K562 (cell line): ENCODE measurements at regions not wholly inside any gene's neighbourhood (a gene's known extent, or its start where the extent isn't known, plus 50 kb on each side); places are given as distances from the start of the nearest gene placed in this dataset.

Experiments used
- ATAC-seq: fragments of 200-7000 bp; cut with Tn5 transposase; 3 replicates; pipeline ENCODE4 v1.9.1; 2020; ENCODE audit warnings: moderate library complexity
- BruUV-seq: library from RNA; stranded (reverse); fragments of 400-500 nt; replicated peaks from 2 replicates; lab custom pipeline; 2021; lab: Mats Ljungman, UMichigan
- CTCF ChIA-PET: fragments of 300-600 bp; formaldehyde crosslinking; extraction: SDS; loops from one replicate; lab custom pipeline; 2021; ENCODE audit warnings: low intra/inter-chr PET ratio; lab: Yijun Ruan, JAX
- POLR2A ChIA-PET: fragments of 300-600, 350-650 bp; sonication (Branson Sonifier 250); formaldehyde crosslinking; extraction: SDS; loops from one replicate; lab custom pipeline; 2021; ENCODE audit warnings: antibody characterized with exemption, inconsistent platforms; lab: Yijun Ruan, JAX
- DNase-seq, 4 experiments: peaks; one replicate each; pipeline versions ENCODE4 v3.0.0 to v3.0.0-alpha.2; 2011 to 2018; ENCODE audit warnings: low spot score in 3 of 4, mixed read lengths in 3 of 4; ENCODE audit errors: extremely low read depth in 1 of 4
- FAIRE-seq: peaks from 2 replicates; lab custom pipeline; 2011; peaks lifted over from hg19 to GRCh38; lab: Jason Lieb, UNC
- H2AFZ ChIP-seq: 2 replicates; pipeline ENCODE4 v1.6.0; 2011; ENCODE audit warnings: low read depth, low read length, control low read depth, inconsistent platforms
- H3K27ac ChIP-seq: fragments of 200-600 bp; 3 replicates; pipeline ENCODE4 v1.8.0; 2011; ENCODE audit warnings: low read depth, mild to moderate bottlenecking, control low read depth, inconsistent platforms, low read length, moderate library complexity, mixed read lengths; ENCODE audit errors: extremely low read depth
- H3K27me3 ChIP-seq, 2 experiments: fragments of 300-600 bp in 1 of 2; 2 replicates in 1 of 2; 3 replicates in 1 of 2; pipeline versions ENCODE4 v1.6.0 to v1.8.0; 2011; ENCODE audit warnings: inconsistent platforms in 2 of 2, low read length in 2 of 2, mild to moderate bottlenecking in 1 of 2, mixed read lengths in 1 of 2, moderate library complexity in 1 of 2; ENCODE audit not compliant: control insufficient read depth in 2 of 2, insufficient read depth in 2 of 2
- H3K36me3 ChIP-seq: fragments of 300-600 bp; 3 replicates; pipeline ENCODE4 v1.8.0; 2011; ENCODE audit warnings: mild to moderate bottlenecking, low read length, inconsistent platforms; ENCODE audit not compliant: control insufficient read depth, insufficient read depth
- H3K4me1 ChIP-seq, 2 experiments: fragments of 200-600 bp in 1 of 2; replicated peaks in 1 of 2; 2 replicates in 1 of 2; 3 replicates in 1 of 2; pipeline versions ENCODE4 v1.5.1 to v1.8.0; 2011; ENCODE audit warnings: inconsistent platforms in 2 of 2, low read length in 2 of 2, mild to moderate bottlenecking in 1 of 2, mixed read lengths in 1 of 2, moderate library complexity in 1 of 2; ENCODE audit not compliant: control insufficient read depth in 2 of 2, insufficient read depth in 2 of 2
- H3K4me2 ChIP-seq: 2 replicates; pipeline ENCODE4 v1.6.1; 2011; ENCODE audit warnings: low read length, control low read depth, inconsistent platforms, mixed read lengths; ENCODE audit not compliant: insufficient read depth
- H3K4me3 ChIP-seq: fragments of 200-600 bp; sonication (generic), shearing (Covaris generic); 2 replicates; pipeline ENCODE4 v1.5.1; 2016; ENCODE audit warnings: control low read depth, inconsistent platforms
- H3K79me2 ChIP-seq: fragments of 200-600 bp; 3 replicates; pipeline ENCODE4 v1.8.0; 2011; ENCODE audit warnings: low read length, inconsistent platforms; ENCODE audit not compliant: control insufficient read depth, insufficient read depth
- H3K9ac ChIP-seq, 2 experiments: 2 replicates each; pipeline versions ENCODE4 v1.6.0 to v1.6.1; 2011; ENCODE audit warnings: low read depth in 2 of 2, low read length in 2 of 2, control low read depth in 1 of 2, inconsistent platforms in 1 of 2, mild to moderate bottlenecking in 1 of 2, mixed read lengths in 1 of 2; ENCODE audit not compliant: insufficient read depth in 1 of 2
- H3K9me1 ChIP-seq: one replicate; pipeline ENCODE4 v1.6.0; 2011; ENCODE audit warnings: inconsistent platforms, mild to moderate bottlenecking, low read length, moderate library complexity; ENCODE audit not compliant: control insufficient read depth, insufficient read depth
- H3K9me3 ChIP-seq: replicated peaks from 2 replicates; pipeline ENCODE4 v1.5.1; 2011; ENCODE audit warnings: low read depth, low read length, inconsistent platforms; ENCODE audit not compliant: control insufficient read depth, insufficient read depth
- H4K20me1 ChIP-seq: replicated peaks from 2 replicates; pipeline ENCODE4 v1.6.1; 2011; ENCODE audit warnings: low read length, inconsistent platforms, mixed read lengths; ENCODE audit not compliant: control insufficient read depth, insufficient read depth
- ARID1B ChIP-seq: fragments of 450-650 bp; IDR thresholded peaks from 2 replicates; pipeline ENCODE4 v1.6.1; 2016; ENCODE audit warnings: antibody characterized with exemption, mild to moderate bottlenecking, inconsistent platforms
- ARID2 ChIP-seq: fragments of 450-650 bp; IDR thresholded peaks from 2 replicates; pipeline ENCODE4 v1.6.1; 2017; ENCODE audit warnings: antibody characterized with exemption, mild to moderate bottlenecking
- CBX2 ChIP-seq: fragments of 200-600 bp; sonication (generic); IDR thresholded peaks from one replicate; pipeline ENCODE4 v1.6.1; 2012; ENCODE audit warnings: mild to moderate bottlenecking, low read length, inconsistent platforms; ENCODE audit not compliant: insufficient read depth, poor library complexity, severe bottlenecking
- GABPB1 ChIP-seq: sonication (generic); formaldehyde crosslinking; IDR thresholded peaks from 2 replicates; pipeline ENCODE4 v1.8.0; 2022; ENCODE audit warnings: mild to moderate bottlenecking, missing genetic modification reagents
- GATAD2A ChIP-seq: fragments of 450-650 bp; IDR thresholded peaks from 2 replicates; pipeline ENCODE4 v1.6.1; 2017
- HMGXB4 ChIP-seq: sonication (generic); formaldehyde crosslinking; IDR thresholded peaks from 2 replicates; pipeline ENCODE4 v1.8.1; 2023; ENCODE audit warnings: mild to moderate bottlenecking, missing genetic modification reagents
- IRF2 ChIP-seq: sonication (generic); formaldehyde crosslinking; IDR thresholded peaks from 2 replicates; pipeline ENCODE4 v1.8.1; 2022; ENCODE audit warnings: mild to moderate bottlenecking, missing genetic modification reagents
- KAT2B ChIP-seq: IDR thresholded peaks from one replicate; pipeline ENCODE4 v1.6.1; 2012; ENCODE audit warnings: low read depth, mild to moderate bottlenecking, control low read depth, inconsistent platforms, low read length, moderate library complexity
- NCOR1 ChIP-seq: fragments of 450-650 bp; IDR thresholded peaks from 2 replicates; pipeline ENCODE4 v1.6.1; 2016; ENCODE audit warnings: mild to moderate bottlenecking, moderate library complexity
- NR3C1 ChIP-seq: sonication (generic); formaldehyde crosslinking; IDR thresholded peaks from 2 replicates; pipeline ENCODE4 v1.8.1; 2022; ENCODE audit warnings: missing genetic modification reagents
- SRSF3 ChIP-seq: fragments of 200-400 bp; formaldehyde crosslinking; IDR thresholded peaks from 2 replicates; pipeline ENCODE4 v1.6.1; 2016; ENCODE audit warnings: mild to moderate bottlenecking, low read length, moderate library complexity; ENCODE audit not compliant: insufficient read depth
- ZNF24 ChIP-seq: fragments of 450-650 bp; IDR thresholded peaks from 2 replicates; pipeline ENCODE4 v1.6.1; 2016
- ZNF57 ChIP-seq: fragments of 450-650 bp; formaldehyde crosslinking; IDR thresholded peaks from 2 replicates; pipeline ENCODE4 v1.4.0; 2020; ENCODE audit warnings: mild to moderate bottlenecking, moderate library complexity
- WGBS: fragments of 100-300 bp; shearing (Covaris generic); methylation state at CpG from one replicate; pipeline ENCODE4 v1.1.6; 2016; ENCODE audit warnings: low coverage, mixed read lengths; ENCODE audit not compliant: insufficient coverage; ENCODE audit errors: missing lambda C conversion rate; 5-methylcytosine and 5-hydroxymethylcytosine counted together
- in situ Hi-C: fragments of 300-500 bp; cut with MboI; formaldehyde crosslinking; loops from 4 replicates; pipeline ENCODE4 v1.15.0; 2018; ENCODE audit warnings: inconsistent platforms, mixed read lengths
- intact Hi-C: fragments of 100-400 bp; cut with micrococcal nuclease; formaldehyde crosslinking; loops from 2 replicates; pipeline ENCODE4 v1.14.2; 2022

GRCh38 chr3:197425485-197426120 lies 127.2 kb upstream of the DLG1 start:
- no peak for TF ChIP-seq KAT2B
- TF ChIP-seq ZNF24 = peak; percentile 89
- ChIA-PET CTCF (interaction anchor here (0.6 kb wide), 1 partner anchor 9 kb away, joined by 4 read pairs; no protein-coding TSS in a partner anchor), POLR2A (interaction anchor here (0.9 to 1.7 kb wide), 4 partner anchors 9 to 19 kb away, joined by 4 to 6 read pairs (median 4); no protein-coding TSS in a partner anchor)
- no peak for DNase-seq
- H3K4me2 ChIP-seq = no peak overlapping the region
- H3K79me2 ChIP-seq = no peaks in the 10 kb centered on the region
- H3K36me3 ChIP-seq = no peaks in the 10 kb centered on the region
- H3K9me1 ChIP-seq = no peaks in the 10 kb centered on the region
- ATAC-seq = no peak
- intact Hi-C loops (no loop called here), in situ Hi-C loops (no loop called here)
- H3K4me3 ChIP-seq = no peak overlapping the region
- H3K4me1 ChIP-seq = peaks cover 4 to 15% of the 10 kb centered on the region in 2 experiments; a peak in 4 of 5 replicates
- no peak overlapping the region for H3K27ac ChIP-seq
- no peak overlapping the region for H2AFZ ChIP-seq
- no peak for FAIRE-seq
- no TSS peak for BruUV-seq
- H4K20me1 ChIP-seq = no peaks in the 10 kb centered on the region
- no peak overlapping the region for H3K9ac ChIP-seq
- peaks cover 21 to 64% of the 10 kb centered on the region in 2 experiments for H3K27me3 ChIP-seq
- H3K9me3 ChIP-seq = no peaks in the 10 kb centered on the region
- 44% methylated on average over 14 of the region's 14 CpGs for WGBS

GRCh38 chr3:197424674-197425484 lies 126.5 kb upstream of the DLG1 start:
- WGBS = 4% methylated on average over 14 of the region's 14 CpGs
- TF ChIP-seq GATAD2A (no peak), NCOR1 (no peak), ARID1B (no peak), CBX2 (no peak), NR3C1 (no peak), ZNF57 (CRISPR knock-in tag) (no peak), HMGXB4 (CRISPR knock-in tag) (no peak), GABPB1 (CRISPR knock-in tag) (no peak), IRF2 (CRISPR knock-in tag) (no peak), ARID2 (no peak), SRSF3 (no peak)
- TF ChIP-seq, all 486 proteins: peak for 0
- no peak for ATAC-seq

More at GRCh38 chr3:197424674-197425484, 126.5 kb upstream of the DLG1 start:
- Histone ChIP-seq H3K4me3 (no peak overlapping the region), H3K4me2 (no peak overlapping the region), H2AFZ (no peak overlapping the region), H3K27me3 (peaks cover 25 to 69% of the 10 kb centered on the region in 2 experiments), H3K79me2 (no peaks in the 10 kb centered on the region), H3K9me3 (no peaks in the 10 kb centered on the region), H3K27ac (no peak overlapping the region), H3K9me1 (no peaks in the 10 kb centered on the region), H3K4me1 (peaks cover 4 to 15% of the 10 kb centered on the region in 2 experiments; a peak in 4 of 5 replicates), H3K36me3 (no peaks in the 10 kb centered on the region), H3K9ac (no peak overlapping the region), H4K20me1 (no peaks in the 10 kb centered on the region)
- FAIRE-seq (no peak), DNase-seq (no peak)
- intact Hi-C loops = no loop called here
- BruUV-seq = no TSS peak
- ChIA-PET POLR2A (interaction anchor here (0.9 to 1.7 kb wide), 3 partner anchors 16 to 20 kb away, joined by 4 to 6 read pairs (median 5); no protein-coding TSS in a partner anchor), CTCF (no interaction called here)
- in situ Hi-C loops = no loop called here
